ENCODE measurements at regions not wholly inside any gene's neighbourhood (a gene's known extent, or its start where the extent isn't known, plus 50 kb on each side); places are given as distances from the start of the nearest gene placed in this dataset.

GRCh38 chr14:66022526-66022925, 463.6 kb upstream of the CCDC196 start:
- TF ChIP-seq CTCF (IDR thresholded peaks at IDR 0.05) (no peak), POLR2A (IDR thresholded peaks at IDR 0.05) (no peak)
